ENCODE measurements at regions not wholly inside any gene's neighbourhood (a gene's known extent, or its start where the extent isn't known, plus 50 kb on each side); places are given as distances from the start of the nearest gene placed in this dataset.

- no peak for DNase-seq
These were observed 57.5 kb upstream of the WDR1 start for GRCh38 chr4:10173754-10174749.

GRCh38 chr4:10173037-10173753 lies 56.6 kb upstream of the WDR1 start:
- DNase-seq = no peak

- DNase-seq = no peak
These were observed 55.8 kb upstream of the WDR1 start for GRCh38 chr4:10172278-10172921.

- no peak for DNase-seq
These were observed 54.5 kb upstream of the WDR1 start for GRCh38 chr4:10171055-10171454.

- no peak for DNase-seq
These were observed 53.3 kb upstream of the WDR1 start for GRCh38 chr4:10169839-10170387.

- no peak for DNase-seq
These were observed 51.6 kb upstream of the WDR1 start for GRCh38 chr4:10168151-10168550.

- no peak for DNase-seq
These were observed 50.6 kb upstream of the WDR1 start for GRCh38 chr4:10167201-10167600.

Measured in activated CD4-positive, alpha-beta T cell treated with anti-CD3 and anti-CD28 coated beads, Interleukin-10, Interleukin-2, amounts not matched to agents 100 ng/mL and 50 ng/mL, durations not matched to agents 16 hours and 8 hours (primary cell).